NCI-H2196 (cell line): ENCODE measurements at regions not wholly inside any gene's neighbourhood (a gene's known extent, or its start where the extent isn't known, plus 50 kb on each side); places are given as distances from the start of the nearest gene placed in this dataset.

ENCODE experiments used
- DNase-seq: peaks from one replicate; lab custom pipeline; 2025; ENCODE audit not compliant: unreplicated experiment; lab: John Stamatoyannopoulos, UW

DNA sequence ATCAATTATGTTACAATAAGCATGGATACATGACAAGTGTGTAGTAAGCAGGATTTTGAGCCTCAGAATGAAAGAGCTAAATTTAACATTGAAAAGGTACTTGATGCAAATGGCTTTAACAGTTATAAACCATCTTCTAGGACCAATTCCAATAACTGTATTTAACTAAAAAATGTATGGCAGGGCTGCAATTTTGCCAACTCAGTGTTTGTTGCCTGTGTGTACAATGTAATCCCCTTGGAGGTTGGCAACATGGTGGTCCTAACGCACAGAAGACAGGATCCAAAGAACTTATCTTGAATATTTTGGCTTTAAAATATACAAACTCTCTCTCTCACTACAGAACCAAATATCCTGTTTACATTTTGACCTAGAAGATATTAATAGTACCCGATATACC lies 2314.1 kb downstream of the LRRC4C start:
- DNase-seq: no peak

DNA sequence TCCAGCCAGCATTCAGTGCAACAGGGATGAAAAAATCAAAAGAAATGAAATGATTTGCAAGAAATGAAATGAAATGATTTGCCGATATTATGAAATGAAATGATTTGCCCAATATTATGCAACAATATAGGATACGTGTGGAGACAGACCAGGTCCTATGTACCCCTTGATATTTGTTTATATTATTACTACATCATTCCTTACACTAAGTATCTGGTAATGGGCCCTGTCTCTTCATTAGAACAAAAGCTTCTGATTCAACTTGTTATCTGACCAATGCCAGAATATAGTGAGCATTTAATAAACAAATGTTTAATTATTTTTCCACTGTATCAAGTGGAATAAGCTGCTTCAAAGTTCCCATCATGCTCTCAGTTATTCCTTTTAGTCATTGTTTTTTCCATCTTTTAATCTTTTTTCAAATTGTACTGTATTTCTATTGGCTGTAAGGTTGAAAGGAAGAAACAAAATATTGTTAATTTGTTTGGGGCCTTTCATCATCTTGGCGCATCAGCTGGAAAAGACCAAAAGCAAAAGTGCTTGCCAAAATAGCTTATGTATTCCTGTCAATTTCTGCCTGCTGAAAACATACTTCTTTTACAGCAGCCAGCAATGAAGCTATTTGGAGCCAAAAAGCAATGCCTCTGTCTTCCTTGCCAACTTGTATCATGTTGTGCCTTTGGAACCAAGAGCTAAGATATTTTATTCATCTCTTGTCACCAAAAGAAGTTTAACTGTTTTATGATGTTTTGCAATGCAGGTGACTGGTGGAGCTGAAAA lies 2314.9 kb downstream of the LRRC4C start:
- DNase-seq: no peak

DNA sequence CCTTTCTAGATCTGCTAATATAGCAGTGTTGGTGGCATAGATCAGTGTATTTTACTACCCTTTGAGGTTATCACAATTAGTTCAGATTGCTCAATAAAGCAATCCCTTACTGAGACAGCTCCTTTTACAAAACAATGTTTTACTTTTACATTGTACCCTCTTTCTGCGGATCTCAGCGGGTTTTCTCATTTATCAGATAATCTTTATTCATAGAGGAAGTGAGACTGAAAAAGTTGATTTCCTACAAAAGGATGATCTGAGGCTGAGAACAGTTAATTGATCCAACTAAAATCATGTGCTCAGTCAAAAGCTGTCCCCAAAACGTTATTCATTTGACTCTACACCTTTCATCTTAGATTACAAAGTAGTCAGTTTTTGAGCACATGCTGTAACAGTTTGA lies 2319.9 kb downstream of the LRRC4C start:
- DNase-seq: no peak

DNA sequence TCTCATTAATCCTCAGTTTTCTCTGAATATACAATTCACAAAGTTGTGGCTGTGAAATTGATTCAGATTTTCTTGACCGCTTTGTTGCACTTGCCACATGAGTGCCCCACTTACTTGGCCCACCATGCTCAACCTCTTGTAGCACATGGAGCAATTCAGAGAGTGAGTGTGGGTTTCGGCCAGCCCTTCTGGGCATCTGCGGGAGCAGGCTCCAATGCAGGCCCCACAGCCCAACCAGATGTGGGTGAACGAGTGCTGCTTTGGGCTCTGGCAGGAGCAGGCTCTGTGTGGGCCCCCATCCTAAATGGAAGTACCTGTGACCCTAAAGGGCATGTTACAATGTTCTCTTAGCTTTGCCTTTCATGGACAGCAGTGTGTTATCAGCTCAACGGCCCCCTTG lies 2338.6 kb downstream of the LRRC4C start:
- no peak for DNase-seq

DNA sequence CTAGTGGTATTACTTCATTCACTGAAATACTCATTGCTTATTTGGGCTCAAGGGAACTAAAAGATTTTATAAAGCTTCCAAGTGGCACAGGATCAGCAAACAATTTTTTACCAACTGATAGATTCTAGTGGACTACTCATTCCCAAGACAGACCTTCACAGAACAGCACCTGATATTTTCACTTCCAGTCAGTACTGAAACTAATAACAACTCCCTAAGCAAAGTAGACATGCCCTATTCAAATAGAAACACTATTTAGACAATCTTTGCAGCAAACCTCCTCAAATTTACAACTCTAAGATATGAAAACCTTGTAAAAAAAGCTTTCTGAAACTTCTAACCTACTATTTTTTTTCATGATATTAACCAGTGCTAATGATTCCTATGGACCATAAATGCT lies 2345.8 kb downstream of the LRRC4C start:
- no peak for DNase-seq

DNA sequence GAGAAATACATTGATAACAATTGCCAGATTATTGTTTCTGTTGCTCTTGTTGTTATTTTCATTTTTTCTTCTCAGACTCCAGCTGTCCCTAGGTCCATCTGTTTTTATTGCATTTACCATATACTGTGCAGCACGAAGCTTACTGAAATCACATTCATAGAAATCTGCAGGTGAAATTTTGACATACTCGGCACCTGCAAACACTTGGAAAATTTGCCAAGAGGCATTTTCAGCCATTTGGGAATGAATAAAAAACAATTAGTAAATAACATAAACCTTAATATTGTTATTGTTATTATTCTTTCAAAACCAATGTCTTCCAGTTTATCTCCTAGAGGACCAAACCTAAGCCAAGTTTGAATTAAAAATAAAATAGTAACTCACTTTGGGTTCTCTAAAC lies 2357.2 kb downstream of the LRRC4C start:
- no peak for DNase-seq

DNA sequence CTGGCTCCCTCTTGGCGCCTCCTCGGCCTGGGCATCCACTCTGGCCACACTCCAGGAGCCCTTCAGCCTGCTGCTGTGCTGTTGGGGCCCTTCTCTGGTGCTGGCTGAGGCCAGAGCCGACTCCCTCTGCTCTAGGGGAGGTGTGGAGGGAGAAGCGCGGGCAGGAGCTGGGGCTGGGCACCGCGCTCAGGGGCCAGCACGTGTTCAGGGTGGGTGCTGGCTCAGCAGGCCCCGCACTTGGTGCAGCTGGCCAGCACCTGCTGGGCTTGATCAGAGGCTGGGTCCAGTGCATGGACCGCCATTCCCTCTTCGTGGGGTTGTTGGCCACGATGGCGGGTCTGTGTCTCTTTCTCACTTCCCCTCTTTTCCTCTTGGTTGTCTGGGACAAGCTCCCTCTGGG lies 2381.0 kb downstream of the LRRC4C start:
- no peak for DNase-seq

DNA sequence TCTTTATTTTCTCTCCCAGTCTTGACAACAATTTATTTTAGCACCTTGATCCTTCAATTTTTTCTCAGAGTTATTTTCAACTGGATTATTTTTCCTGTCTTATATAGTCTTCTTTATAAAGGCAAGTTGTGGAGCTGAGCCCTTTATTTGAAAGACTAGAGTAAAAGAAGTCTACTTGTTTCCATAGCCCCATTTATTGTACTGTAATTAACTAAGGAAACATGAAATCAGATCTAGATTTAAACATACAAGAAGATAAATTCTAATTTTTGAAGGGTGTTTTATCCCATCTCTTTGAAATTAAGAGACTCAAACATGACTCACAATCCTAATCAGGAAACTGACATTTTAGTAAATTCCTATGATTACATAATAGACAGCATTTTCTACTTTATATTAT lies 2421.8 kb downstream of the LRRC4C start:
- DNase-seq: no peak

DNA sequence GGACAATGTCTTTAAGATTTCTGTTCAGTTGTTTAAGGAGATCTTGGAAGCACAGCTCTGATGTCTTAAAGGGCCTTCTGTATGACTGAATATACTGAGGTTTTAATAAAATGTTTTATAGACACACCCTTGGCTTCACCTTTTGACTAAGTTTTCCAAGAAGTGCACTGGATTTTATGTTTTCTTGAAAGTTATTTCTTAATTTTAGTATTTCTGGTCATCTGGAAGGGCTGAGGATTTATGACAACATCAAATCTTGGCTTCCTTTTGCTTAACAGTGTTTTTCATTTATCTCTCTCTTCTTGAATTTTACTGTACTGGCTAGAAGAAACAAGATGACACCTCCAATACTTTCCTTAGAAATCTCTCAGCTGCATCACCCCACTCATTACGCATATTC lies 2423.4 kb downstream of the LRRC4C start:
- no peak for DNase-seq

DNA sequence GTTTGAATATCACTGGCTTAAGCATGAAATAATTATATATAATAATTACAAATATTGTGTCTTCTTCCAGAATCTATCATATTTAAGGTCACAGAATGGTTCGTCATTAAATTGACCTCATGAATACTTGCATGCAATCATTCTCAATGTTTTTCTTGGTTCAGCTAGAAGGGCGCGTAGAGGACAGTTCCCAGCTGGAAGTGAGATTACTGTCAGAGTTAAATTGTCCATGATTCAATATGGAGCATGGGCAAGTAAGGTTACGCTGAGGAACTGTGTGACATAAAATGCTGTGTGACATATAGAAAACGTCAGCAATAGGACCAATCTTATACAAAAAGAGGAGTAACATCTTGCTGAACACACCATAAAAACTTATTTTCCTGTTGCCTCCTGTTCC lies 2423.5 kb upstream of the RAG2 start:
- no peak for DNase-seq

DNA sequence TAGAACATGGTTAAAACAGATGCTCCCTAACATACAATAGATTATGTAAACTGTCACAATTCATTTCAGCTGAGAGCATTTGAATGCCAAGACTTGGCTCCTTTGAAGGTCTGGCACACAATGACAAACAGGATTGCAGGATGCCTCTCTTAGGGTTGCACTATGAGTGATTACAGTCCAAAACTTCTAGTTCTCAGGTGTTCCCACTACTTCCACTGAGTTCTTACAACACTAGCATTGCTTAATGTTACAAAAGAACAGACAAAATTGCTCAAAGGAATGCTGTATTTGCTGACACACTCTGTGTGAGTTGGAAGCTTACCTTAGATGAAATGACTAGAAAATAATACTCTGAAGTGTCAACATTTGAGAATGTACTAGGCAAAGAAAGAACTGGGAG lies 2413.8 kb upstream of the RAG2 start:
- no peak for DNase-seq

DNA sequence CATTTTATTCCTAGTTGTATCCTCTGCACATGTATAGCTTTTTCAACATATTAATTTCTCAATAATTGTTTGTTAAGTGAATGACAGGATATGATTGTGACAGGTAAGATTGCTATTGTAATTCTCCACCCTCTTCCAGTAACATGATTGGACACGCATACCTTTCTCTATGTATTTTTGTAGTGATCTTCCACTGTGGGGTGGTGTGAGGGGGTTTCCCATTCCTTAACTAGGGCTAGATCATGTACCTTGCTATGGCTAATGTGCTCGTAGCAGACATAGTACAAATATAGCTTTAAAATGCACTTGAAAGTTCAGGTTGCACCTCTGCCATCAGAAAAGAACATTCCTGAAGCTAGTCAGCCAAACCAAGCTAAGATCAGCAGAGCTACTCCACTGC lies 2392.8 kb upstream of the RAG2 start:
- no peak for DNase-seq

DNA sequence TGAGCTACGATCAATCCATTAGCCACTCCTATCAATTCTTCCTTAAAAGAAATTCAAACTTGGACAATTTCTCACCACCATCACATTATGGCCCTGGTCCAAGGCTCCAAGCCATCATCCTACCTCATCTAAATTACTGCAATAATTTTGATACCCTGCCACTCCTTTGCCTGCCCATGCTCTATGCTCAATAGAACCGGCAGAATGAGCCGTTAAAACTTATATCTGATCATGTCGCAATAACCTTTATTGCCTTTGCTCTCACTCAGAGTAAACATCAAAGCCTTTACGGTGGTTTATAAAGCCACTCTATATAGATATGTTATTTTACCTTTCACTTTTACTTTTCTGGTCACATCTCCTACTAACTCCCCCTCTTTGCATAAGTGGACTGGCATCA lies 2392.1 kb upstream of the RAG2 start:
- DNase-seq: no peak

DNA sequence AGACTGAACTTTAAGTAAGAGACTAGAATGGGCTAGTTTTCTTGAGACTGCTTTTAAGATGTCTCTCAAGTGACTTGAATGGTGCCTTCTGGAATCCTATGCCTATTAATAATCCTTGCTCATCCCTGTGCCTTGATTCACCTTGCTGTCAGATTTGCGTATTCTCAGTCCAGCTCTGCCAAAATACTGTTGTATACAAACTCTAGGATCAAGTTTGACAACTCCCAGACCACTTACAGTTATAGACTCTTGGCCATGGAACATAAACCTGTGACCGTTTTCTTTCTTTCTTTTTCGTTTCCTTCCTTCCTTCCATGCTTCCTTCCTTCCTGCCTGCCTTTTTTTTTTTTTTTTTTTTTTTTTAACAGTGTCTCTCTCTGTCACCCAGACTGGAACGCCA lies 2390.9 kb upstream of the RAG2 start:
- DNase-seq: no peak

DNA sequence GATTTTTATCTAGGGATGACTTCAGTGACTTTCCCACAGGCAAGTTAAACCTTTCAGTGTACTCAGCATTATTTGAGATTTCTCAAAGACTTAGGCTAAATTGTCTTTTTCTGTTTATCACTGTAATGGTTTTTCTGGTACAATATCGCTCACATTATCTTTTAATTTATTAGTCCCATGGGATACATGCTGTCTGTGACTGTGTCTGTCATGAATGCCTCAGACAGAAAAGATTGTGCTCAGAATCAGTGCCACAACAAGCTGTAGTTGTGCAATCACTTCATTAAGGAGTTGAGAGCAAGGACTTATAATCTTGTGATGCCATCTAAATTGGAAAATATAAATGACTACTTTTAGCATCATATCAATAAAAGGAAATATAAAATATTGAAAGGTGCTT lies 2374.2 kb upstream of the RAG2 start:
- no peak for DNase-seq

DNA sequence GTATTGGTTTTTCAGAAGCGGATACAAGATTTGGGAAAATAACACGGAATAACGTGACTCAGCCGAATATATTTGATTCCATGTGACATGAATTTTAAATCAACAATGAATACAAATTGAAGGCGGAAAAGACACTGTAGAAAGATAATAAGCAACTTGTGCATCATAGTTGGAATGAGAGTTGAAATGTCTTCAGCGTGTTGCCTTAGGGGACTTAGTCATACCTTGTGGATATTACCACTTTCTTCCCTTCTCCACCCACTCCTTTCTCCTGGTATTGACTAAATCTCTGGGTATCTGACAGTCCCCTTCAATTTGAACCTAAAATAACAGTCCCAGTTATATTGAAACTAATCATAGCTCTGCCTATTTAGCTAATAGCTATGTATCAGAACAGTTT lies 2373.1 kb upstream of the RAG2 start:
- no peak for DNase-seq

DNA sequence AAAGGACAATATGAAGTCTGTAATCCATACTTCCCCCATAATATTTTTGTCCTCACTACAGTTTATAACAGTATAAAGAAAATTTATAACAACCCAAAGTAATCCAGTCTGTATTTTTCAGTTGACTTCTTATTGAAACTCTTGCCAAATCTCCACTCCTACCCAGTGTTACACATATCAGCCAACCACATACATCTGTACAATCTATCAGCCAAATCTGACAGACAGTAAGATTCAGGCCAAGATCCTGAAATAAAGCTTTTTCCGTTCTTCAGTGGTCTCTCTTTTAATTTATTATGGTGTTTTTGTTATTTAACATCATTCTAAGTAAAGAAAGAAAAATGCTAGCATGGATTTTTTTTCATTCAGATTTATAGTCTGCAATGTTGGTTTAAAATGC lies 2370.9 kb upstream of the RAG2 start:
- DNase-seq: no peak

DNA sequence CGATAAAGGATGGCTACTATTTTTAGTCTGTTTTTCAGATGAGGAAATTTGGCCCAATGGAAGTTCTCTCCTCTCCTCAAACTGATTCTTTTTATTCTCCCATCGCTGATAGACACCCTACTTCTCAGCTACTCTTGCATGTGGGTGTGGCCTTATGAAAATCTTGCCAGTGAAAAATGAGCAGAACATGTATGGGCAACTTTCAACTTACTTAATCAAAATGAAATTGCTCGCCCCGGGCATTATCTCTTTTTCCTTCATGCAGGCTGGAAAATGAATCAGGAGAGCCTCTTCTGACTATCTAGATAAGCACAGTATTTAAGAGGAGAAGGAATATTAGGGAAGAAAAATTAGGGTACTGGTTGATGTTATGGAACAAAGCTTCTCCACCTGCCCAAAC lies 2354.7 kb upstream of the RAG2 start:
- DNase-seq: no peak

DNA sequence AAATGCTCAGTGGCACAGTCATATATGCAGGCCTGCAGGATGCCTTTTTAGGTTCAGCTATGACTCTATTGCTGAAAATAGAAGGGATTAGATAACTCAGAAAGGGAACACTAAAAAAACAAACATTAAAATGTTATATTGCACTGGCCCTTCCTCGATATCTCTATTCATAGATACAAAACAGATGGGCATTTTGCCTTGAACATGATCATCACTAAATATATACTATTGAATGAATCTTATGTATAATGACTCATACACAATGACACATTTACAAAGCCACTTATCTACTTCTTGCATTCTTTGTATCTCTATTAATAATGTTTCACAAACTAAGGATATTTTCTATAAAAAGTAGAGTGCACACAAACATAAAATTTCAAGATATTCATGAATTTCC lies 2352.8 kb upstream of the RAG2 start:
- no peak for DNase-seq

DNA sequence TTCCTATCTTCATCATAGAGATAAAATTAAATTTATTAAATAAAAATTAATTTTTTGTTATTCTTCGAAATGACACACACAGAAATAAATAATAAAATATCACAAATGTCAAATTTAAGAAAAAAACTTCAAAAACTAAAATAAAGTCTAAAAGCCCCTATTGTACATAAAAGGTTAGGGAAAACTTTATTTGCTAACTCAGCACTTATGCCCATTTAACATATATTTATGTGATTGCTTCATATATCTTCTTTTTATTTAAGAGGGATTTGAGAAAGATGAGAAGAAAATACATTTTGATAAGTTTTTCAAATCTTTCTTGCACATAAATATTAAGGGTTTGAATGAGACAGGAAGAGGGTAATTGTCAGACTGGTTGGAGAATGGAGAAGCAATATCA lies 2350.4 kb upstream of the RAG2 start:
- no peak for DNase-seq

DNA sequence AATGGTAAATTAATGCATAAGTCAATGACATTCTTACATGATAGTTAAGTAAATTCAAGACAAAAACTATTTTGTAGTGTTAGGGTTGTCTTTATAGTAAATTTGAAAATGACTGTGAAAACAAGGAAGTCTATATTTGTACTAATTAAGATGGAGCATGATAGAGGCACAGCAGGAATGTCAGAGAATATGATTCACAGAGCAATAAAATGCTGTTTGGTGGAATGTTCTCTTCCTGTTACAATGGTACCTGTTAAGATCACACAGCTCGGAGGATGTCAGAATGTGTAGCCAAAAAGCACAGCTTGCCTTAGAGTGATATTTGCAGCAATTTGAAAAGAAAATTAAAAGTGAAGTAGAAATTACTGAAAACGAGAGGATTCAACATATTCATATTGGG lies 2339.7 kb upstream of the RAG2 start:
- DNase-seq: no peak

DNA sequence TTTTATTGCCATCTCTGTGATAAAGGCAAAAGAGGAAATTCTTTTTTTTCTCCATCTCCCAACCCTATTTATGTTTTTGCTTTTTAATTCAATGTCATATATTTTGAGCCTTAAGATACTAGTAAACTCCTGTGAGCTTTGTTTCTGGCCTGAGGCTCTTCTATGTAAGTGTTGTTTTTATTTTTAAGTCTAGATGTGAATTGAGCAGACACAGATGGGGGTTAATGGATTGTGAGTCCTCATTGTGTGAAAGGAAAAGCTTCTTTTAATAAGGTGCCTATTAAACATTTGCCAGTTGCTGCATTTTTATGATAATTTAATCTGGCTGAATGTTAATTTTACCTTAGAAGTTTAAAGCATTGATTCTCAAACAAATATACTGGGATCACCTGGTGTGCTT lies 2337.9 kb upstream of the RAG2 start:
- DNase-seq: no peak

DNA sequence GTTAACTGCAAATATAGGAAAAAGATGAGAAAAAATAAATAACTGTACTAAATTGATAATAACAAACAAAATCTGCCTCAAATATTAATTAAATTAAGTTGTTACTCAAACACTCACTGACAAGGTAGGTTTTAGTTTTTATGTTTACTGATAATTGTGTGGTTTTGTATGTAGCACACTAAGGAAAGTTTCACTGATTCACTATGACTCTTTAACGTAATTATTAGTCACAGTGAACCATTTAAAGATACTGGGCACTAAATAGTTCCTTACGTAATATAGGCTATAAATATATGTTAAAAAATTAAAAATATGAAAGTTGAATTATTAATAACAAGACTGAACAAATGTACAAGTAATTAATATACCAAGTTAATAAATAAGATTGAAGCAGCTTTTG lies 2330.0 kb upstream of the RAG2 start:
- DNase-seq: no peak

DNA sequence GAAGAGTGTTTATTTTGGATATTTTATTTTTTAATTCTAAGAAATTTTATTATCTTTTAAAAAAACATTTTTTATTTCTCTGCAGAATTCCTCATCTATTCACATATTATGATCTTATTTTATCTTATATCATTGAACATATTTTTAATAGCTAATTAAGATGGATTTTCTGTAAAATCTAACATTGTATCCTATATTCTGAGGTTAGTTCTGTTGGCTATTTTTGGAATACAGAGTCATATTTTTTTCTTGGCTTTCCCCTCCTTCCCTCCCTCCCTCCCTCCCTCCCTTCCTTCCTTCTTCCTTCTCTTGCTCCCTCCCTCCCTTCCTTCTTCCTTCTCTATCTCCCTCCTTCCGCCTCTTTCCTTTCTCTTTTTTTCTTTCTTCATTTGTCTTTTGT lies 2326.6 kb upstream of the RAG2 start:
- no peak for DNase-seq
